Head of caudate nucleus (tissue), 42 donors: ENCODE measurements at regions not wholly inside any gene's neighbourhood (a gene's known extent, or its start where the extent isn't known, plus 50 kb on each side); places are given as distances from the start of the nearest gene placed in this dataset.

Experiments
- DNase-seq, 42 donors: peaks; one replicate each; pipeline versions ENCODE4 v3.0.0 to v3.0.0-alpha.2; 2020 to 2021; ENCODE audit warnings: mixed read lengths in 7 of 42
- intact Hi-C: fragments of 100-400 bp; cut with DNase I; formaldehyde crosslinking; loops from one replicate; pipeline ENCODE4 v1.15.0; 2022

DNA sequence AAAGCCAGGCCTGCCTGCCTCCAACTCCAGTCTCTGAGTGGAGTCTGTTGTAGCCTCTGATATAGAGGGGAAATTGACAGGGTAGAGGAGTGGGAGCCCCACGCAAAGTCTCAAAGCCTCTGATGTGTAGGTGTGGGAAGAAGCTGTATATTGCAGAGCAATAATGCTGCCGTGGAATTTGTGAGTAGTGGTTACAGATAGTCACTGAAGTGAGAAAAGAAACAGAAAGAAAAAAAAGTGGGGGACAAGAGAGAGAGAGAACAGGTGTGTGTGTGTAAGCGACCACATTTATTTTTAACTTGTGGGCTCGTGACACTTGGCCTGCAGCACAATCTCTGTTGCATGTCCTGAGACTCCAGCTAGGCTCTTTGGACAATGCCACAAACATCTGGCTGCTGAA is 227.8 kb downstream of the NSG2 start:
- intact Hi-C loops, result no loop called here

GRCh38 chr5:174275959-174276358 is 230.5 kb downstream of the NSG2 start:
- intact Hi-C loops, result no loop called here
- DNase-seq, result no peak

More for the DNA sequence above, 227.8 kb downstream of the NSG2 start:
- peak in 22 of 42 donors; percentile 10 to 71 (median 42) for DNase-seq

DNA sequence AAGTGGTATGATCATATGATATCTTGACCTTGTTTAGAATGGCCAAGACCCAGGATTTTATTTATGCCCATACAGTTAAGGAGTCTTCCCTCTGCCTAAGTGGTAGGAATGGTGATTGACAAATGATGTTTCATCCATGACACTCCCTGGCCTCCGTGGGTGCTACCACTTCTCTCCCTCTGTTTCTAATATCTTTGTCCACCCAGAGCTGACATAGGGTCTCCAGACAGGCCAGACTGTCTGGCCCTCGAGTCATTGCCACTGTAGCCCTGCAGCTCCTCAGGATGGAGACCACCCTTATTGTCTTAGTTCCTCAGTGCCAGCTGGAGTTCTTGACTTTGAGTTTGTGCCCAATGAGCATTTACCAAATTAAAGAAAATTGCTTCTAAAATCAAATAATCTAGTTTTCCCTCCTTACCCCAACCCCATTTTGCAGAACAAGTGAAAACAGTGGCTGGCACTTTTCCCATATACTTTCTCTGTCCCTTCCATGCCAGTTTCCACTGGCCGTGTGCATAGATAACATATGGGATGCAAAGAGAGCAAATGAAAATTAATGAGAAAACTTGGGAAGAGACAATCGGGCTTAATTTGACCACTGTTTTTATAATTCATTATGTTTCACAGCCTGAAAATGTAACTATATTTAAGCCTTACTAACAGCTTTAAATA is 235.7 kb downstream of the NSG2 start:
- intact Hi-C loops, result no loop called here
- DNase-seq, result no peak

DNA sequence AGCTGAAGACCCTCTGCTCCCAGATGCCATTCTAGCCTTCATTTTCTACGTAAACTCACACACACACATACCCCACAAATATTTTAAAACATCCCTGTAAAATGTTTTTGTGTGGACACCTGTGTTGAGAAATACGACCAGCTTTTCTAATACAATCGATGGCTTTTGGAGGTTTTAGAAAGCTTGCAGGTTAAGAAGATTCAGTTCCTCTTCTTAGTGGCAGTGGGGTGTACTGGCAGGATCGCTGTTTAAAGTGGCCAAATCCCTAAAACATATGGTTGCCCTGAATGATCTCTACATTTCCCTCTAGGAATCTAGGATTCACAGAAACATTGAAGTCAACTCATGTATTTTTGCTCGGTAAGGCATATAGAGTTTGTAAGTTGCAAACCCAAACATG is 236.3 kb downstream of the NSG2 start:
- intact Hi-C loops, result no loop called here
- DNase-seq, result no peak

GRCh38 chr5:174282391-174282790 is 236.9 kb downstream of the NSG2 start:
- intact Hi-C loops, result no loop called here
- DNase-seq, result no peak

DNA sequence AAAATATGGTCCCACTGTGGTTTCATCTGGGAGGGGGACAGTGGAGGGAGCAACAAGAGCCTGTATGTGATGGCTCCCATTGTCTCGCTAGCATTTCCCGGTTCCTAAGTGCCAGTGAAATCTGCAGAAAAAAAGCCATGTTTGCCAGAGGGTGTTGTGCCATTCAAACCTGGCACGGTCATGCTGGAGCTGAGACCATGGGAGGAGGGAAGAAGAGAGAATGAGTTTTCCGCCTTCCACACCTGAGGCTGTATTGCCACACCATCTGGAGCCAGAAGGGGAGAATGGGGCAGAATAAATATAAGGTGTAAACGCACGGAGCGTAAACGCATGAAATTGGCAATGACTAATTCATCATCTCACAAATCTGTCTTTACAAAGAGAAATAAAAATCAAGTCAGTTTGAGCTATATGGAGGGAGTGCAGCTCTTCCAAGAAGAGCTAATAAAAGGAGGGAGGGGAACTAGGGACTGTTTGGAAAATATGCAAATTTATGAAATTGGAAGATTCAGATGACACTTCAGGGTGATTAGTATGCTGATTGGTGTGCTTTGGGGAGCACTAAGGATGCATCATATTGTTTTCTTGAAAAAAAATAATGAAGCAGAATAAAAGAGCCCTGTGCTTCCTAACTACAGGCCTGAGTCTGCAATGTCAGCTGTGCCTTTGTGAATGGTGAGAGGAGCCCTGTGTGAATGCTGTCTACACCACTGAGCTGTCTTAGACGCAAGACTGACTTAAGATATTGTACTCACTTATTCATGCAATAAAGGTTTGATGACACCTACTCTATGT is 237.9 kb downstream of the NSG2 start:
- DNase-seq, result no peak
- intact Hi-C loops, result no loop called here

- intact Hi-C loops, result no loop called here
- DNase-seq, result no peak
Observed at GRCh38 chr5:174284873-174285272, 239.4 kb downstream of the NSG2 start.

GRCh38 chr5:174287761-174288160 is 242.3 kb downstream of the NSG2 start:
- intact Hi-C loops, result no loop called here
- DNase-seq, result no peak

DNA sequence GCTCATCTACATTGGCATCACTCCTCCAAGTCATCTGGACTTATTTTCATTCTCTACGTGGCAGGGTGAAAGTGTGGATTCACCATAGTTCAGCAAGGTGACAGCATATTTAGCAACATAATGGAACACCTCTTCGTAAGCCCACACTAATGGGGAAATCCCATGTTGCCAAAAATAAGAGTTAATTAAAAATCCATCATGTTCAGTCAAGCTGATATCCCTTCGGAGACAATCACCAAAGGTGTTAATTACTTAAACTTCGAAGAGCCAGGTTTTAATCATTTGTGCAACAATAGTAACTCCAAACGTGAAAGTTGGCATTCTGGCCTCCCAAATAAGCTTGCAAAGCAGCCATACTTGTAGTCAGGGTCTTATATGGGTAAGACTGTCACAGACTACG is 242.9 kb downstream of the NSG2 start:
- no peak for DNase-seq
- intact Hi-C loops, result no loop called here

DNA sequence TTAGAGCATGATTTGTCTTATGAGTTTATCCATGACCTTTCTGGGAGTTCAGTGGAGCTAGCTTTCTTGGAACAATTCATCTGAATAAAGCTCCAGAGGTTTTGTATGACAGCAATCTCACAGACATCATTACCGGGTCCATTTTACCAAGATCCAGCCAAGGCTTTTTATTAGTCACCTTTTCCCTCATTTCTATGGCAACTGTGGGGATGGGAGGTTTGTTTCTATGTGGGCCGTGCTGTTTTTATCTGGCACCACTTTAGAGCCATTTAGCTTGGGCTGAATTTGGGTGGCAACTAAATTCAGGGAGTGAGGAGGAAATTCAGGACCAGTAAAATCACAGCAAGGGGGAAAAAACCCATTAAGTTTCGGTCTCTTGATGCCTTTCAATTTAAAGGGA is 245.7 kb downstream of the NSG2 start:
- peak in 1 of 42 donors; percentile 54 for DNase-seq
- intact Hi-C loops, result no loop called here

- intact Hi-C loops, result no loop called here
- DNase-seq, result no peak
Observed at GRCh38 chr5:174292348-174292747, 246.8 kb downstream of the NSG2 start.

DNA sequence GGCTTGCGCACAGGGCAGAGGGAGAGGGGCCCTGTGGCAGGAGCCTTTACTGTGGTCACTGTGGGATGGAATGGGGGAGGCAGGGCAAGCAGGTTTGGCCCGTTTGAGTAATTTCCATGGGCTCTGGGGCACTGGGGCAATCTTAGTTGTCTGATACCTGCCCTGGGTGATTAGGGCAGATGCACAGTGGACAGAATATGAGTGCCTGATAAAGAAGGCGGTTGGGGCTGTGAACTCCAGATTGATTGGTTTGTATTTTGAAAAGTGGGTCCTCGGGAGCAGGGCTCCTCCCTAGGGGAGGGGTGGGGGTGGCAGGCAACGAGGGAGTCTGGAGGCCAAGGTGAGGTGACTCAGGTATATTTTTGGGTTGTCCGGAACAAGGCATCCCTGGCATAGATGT is 247.5 kb downstream of the NSG2 start:
- peak in 1 of 42 donors; percentile 40 for DNase-seq
- intact Hi-C loops, result no loop called here

DNA sequence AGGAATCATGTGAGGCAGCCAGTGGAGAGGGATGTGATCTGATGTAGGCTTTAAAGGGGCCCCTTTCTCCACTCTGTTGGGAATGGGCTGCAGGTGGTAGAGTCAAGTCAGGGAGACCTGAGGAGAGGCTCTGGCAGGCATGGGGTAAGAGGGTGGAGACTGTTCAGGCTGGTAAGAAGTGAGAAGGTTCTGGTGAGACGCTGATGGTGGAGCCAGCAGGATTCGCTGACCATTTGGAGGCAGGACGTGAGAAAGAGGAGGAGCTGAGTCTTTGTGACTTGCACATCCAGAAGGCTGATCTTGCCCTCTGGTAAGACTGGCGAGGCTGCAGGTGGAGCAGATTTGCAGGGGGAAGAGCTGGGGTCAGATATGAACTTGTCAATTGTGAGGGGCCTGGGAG is 248.0 kb downstream of the NSG2 start:
- intact Hi-C loops, result no loop called here
- DNase-seq, result peak in 1 of 42 donors; percentile 28

DNA sequence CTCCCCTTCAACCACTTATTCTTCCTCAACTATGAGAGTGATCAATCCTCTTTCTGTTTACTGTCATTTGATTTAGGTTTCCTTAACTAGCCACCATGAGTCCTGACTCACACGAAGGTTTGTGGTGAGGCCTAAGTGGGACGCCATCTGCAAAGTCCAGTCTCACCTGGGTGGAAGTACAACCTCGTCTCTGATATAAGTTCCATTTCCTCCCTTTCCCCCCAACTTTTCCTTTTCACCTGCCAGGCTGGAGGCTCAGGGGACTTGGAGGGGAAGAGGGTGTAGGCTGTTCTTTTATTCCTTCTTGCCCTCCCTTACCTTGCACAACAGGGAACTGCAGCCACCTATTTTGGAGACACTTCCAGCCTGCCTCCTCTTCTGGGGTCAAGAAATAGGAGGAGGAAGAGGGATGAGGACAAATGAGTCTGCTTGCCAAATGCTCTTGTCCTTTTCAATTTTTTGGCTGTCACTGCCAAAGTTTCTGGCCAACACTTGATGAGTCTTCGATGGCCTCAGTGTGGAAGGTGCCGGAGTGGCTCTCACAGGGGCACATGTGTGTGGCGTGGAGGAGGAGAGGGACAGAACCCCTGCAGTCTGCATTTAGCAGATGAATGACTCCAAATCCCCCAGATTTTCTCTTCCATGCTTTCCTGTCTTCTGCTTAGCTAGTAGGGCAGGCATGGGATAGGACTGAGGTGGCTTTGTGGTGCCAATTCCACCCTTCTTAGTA is 249.6 kb downstream of the NSG2 start:
- peak in 2 of 42 donors; percentile 31 for DNase-seq
- intact Hi-C loops, result no loop called here

DNA sequence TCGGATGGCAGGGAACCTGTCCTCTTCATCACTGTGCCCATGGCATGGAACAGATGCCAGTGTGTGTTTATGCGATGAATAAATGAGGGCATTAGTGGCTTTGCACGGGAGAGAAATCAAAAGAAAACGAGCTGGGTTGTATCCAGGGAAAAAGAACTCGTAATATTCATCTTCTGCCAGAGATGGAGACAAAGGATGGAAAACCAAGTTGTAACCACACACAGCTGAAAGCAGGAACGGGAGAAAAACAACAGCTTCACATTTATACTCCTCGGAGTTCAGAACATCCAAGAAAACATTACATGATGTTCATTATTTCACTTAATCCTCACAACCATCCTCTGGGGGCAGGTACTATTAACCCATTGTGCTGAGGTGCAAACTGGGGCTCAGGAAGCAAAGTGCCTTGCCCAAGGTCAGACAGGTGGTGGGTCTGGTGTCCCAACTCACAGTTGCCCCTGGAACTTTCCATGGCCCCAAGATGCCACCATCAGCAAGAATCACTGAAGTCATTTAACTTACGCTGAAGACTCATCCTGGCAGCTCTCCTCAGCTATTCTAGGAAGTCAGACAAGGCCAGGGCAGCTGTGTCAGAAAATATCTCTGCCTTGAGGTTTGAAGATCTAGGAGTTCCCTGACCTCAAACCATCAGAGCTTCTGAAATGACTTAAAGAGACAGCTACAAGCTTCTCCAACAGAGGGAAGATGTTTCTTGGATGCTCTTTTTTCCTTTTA is 250.4 kb downstream of the NSG2 start:
- peak in 2 of 42 donors; percentile 31 to 33 for DNase-seq
- intact Hi-C loops, result no loop called here

- DNase-seq, result peak in 1 of 42 donors; percentile 21
- intact Hi-C loops, result no loop called here
Observed at GRCh38 chr5:174300118-174300940, 254.8 kb downstream of the NSG2 start.

GRCh38 chr5:174300941-174301761 is 255.6 kb downstream of the NSG2 start:
- peak in 2 of 42 donors; percentile 33 to 35 for DNase-seq
- intact Hi-C loops, result no loop called here
